ENCODE measurements at regions not wholly inside any gene's neighbourhood (a gene's known extent, or its start where the extent isn't known, plus 50 kb on each side); places are given as distances from the start of the nearest gene placed in this dataset.
"Not testable (repeated sequence)": the region's sequence is repeated elsewhere in the genome, so short reads cannot be mapped to it uniquely, and the experiment has no call there.

GRCh38 chr18:35876243-35876642 is 96.2 kb upstream of the RMP24 start:
- in situ Hi-C loops (cut with MboI; ENCODE audit: low sequenced_read_pairs, unreplicated experiment): no loop called here
- no peak for DNase-seq (ENCODE audit: low spot score)
- TF ChIP-seq CTCF (IDR thresholded peaks at IDR 0.05; ENCODE audit: borderline replicate concordance, control extremely low read depth, extremely low read depth, insufficient read depth, missing control alignments): no peak

- DNase-seq (ENCODE audit: low spot score): no peak
- TF ChIP-seq CTCF (IDR thresholded peaks at IDR 0.05; ENCODE audit: borderline replicate concordance, control extremely low read depth, extremely low read depth, insufficient read depth, missing control alignments): no peak
- in situ Hi-C loops (cut with MboI; ENCODE audit: low sequenced_read_pairs, unreplicated experiment): no loop called here
Observed at GRCh38 chr18:35880788-35881455, 91.6 kb upstream of the RMP24 start.

DNA sequence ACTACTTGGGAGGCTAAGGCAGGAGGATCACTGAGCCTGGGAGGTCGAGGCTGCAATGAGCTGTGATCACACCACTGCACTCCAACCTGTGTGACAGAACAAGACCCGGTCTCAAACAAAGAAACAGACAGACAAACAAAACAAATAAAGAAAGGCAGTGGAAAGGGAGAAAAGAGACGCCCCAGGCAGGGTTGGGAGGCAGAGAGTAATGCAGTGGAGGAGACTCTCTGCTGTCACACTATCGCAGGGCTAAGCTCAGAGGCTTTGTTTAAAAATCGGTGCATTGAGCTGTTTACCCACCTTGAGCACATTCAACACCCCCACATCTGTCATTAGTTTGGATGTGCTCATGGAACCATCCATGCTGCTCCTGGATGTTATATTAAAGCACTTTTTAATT is 84.2 kb upstream of the RMP24 start:
- no peak for TF ChIP-seq CTCF (IDR thresholded peaks at IDR 0.05; ENCODE audit: borderline replicate concordance, control extremely low read depth, extremely low read depth, insufficient read depth, missing control alignments)
- no peak for DNase-seq (ENCODE audit: low spot score)
- in situ Hi-C loops (cut with MboI; ENCODE audit: low sequenced_read_pairs, unreplicated experiment): no loop called here

GRCh38 chr18:35889677-35890076 is 82.8 kb upstream of the RMP24 start:
- no peak for TF ChIP-seq CTCF (IDR thresholded peaks at IDR 0.05; ENCODE audit: borderline replicate concordance, control extremely low read depth, extremely low read depth, insufficient read depth, missing control alignments)
- DNase-seq (ENCODE audit: low spot score): no peak
- in situ Hi-C loops (cut with MboI; ENCODE audit: low sequenced_read_pairs, unreplicated experiment): no loop called here

- in situ Hi-C loops (cut with MboI; ENCODE audit: low sequenced_read_pairs, unreplicated experiment): no loop called here
- no peak for DNase-seq (ENCODE audit: low spot score)
- no peak for TF ChIP-seq CTCF (IDR thresholded peaks at IDR 0.05; ENCODE audit: borderline replicate concordance, control extremely low read depth, extremely low read depth, insufficient read depth, missing control alignments)
Observed at GRCh38 chr18:35890323-35890722, 82.2 kb upstream of the RMP24 start.

DNA sequence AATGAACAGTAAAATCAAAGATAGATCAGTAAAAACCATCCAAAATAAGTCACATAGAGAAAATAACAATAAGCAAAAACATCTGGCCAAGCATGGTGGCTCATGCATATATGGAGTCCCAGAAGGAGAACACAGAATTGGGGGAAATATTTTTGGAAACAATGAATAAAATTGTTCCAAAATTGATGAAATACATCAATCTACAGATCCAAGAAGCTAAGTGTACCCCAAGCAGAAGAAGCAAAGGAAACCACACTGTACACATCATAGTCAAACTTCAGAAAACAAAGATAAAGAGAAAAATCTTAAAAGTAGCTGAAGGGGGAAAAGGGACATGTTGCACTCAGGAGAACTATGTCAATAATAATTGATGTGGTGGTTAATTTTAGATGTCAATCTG is 80.4 kb upstream of the RMP24 start:
- DNase-seq (ENCODE audit: low spot score): no peak
- in situ Hi-C loops (cut with MboI; ENCODE audit: low sequenced_read_pairs, unreplicated experiment): no loop called here

GRCh38 chr18:35897481-35897880 is 75.0 kb upstream of the RMP24 start:
- in situ Hi-C loops (cut with MboI; ENCODE audit: low sequenced_read_pairs, unreplicated experiment): not testable (repeated sequence)

More for the DNA sequence above, 80.4 kb upstream of the RMP24 start:
- TF ChIP-seq CTCF (IDR thresholded peaks at IDR 0.05; ENCODE audit: borderline replicate concordance, control extremely low read depth, extremely low read depth, insufficient read depth, missing control alignments): no peak

More at GRCh38 chr18:35897481-35897880, 75.0 kb upstream of the RMP24 start:
- not testable (repeated sequence) for DNase-seq (ENCODE audit: low spot score)

Data from GM13976 (cell line).